ENCODE measurements at regions not wholly inside any gene's neighbourhood (a gene's known extent, or its start where the extent isn't known, plus 50 kb on each side); places are given as distances from the start of the nearest gene placed in this dataset.

- Histone ChIP-seq H3K27ac (no peak overlapping the region), H3K27me3 (no peaks in the 10 kb centered on the region), H3K36me3 (no peaks in the 10 kb centered on the region), H3K4me1 (peaks cover 0 to 15% (median 12%) of the 10 kb centered on the region in 4 donors), H3K9me3 (peaks cover 0 to 6% (median 0%) of the 10 kb centered on the region in 4 donors), H3K4me3 (no peak overlapping the region)
- TF ChIP-seq POLR2A (IDR thresholded peaks at IDR 0.05) (no peak), EP300 (IDR thresholded peaks at IDR 0.05) (no peak), CTCF (IDR thresholded peaks at IDR 0.05) (no peak), POLR2AphosphoS5 (IDR thresholded peaks at IDR 0.05) (no peak)
- 87 to 88% methylated on average over 3 of the region's 3 CpGs for WGBS, 2 donors
- DNase-seq = no peak
- intact Hi-C loops (cut with DNase I) = no loop called here
Observed at GRCh38 chr1:81588149-81588548, 212.6 kb upstream of the ADGRL2 start.

GRCh38 chr1:81587426-81587825 is 213.3 kb upstream of the ADGRL2 start:
- intact Hi-C loops (cut with DNase I) = no loop called here
- TF ChIP-seq POLR2AphosphoS5 (IDR thresholded peaks at IDR 0.05) = no peak
- no peak for TF ChIP-seq EP300 (IDR thresholded peaks at IDR 0.05)
- no peak for TF ChIP-seq CTCF (IDR thresholded peaks at IDR 0.05)
- no peak for TF ChIP-seq POLR2A (IDR thresholded peaks at IDR 0.05)
- WGBS, 2 donors = 71 to 75% methylated on average over 2 of the region's 2 CpGs

GRCh38 chr1:81585371-81585770 is 215.4 kb upstream of the ADGRL2 start:
- Histone ChIP-seq H3K36me3 (no peaks in the 10 kb centered on the region), H3K27ac (no peak overlapping the region), H3K9me3 (no peaks in the 10 kb centered on the region), H3K27me3 (no peaks in the 10 kb centered on the region), H3K4me3 (no peak overlapping the region), H3K4me1 (peaks cover 0 to 15% (median 14%) of the 10 kb centered on the region in 4 donors)
- whole genome bisulfite sequencing, 2 donors = 53 to 73% methylated on average over 2 of the region's 2 CpGs
- DNase-seq = no peak
- no peak for TF ChIP-seq POLR2AphosphoS5 (IDR thresholded peaks at IDR 0.05)
- TF ChIP-seq POLR2A (IDR thresholded peaks at IDR 0.05) = no peak
- no peak for TF ChIP-seq CTCF (IDR thresholded peaks at IDR 0.05)
- intact Hi-C loops (cut with DNase I) = no loop called here

More at GRCh38 chr1:81587426-81587825, 213.3 kb upstream of the ADGRL2 start:
- Histone ChIP-seq H3K36me3 (no peaks in the 10 kb centered on the region), H3K4me1 (peaks cover 0 to 15% (median 14%) of the 10 kb centered on the region in 4 donors), H3K9me3 (peaks cover 0 to 6% (median 0%) of the 10 kb centered on the region in 4 donors), H3K4me3 (no peak overlapping the region), H3K27me3 (no peaks in the 10 kb centered on the region), H3K27ac (no peak overlapping the region)
- no peak for DNase-seq

- intact Hi-C loops (cut with DNase I) = no loop called here
- H3K4me3 ChIP-seq = no peak overlapping the region
- 76 to 84% methylated on average over 6 of the region's 6 CpGs for WGBS, 2 donors
- no peaks in the 10 kb centered on the region for H3K36me3 ChIP-seq
- no peak for DNase-seq
- H3K9me3 ChIP-seq = no peaks in the 10 kb centered on the region
- peaks cover 0 to 15% (median 14%) of the 10 kb centered on the region in 4 donors for H3K4me1 ChIP-seq
- TF ChIP-seq EP300 (IDR thresholded peaks at IDR 0.05) (no peak), POLR2AphosphoS5 (IDR thresholded peaks at IDR 0.05) (peak in 3 of 4 donors; percentile 27 to 46 (median 37)), CTCF (IDR thresholded peaks at IDR 0.05) (no peak), POLR2A (IDR thresholded peaks at IDR 0.05) (no peak)
- H3K27me3 ChIP-seq = no peaks in the 10 kb centered on the region
- peak overlapping the region in 2 of 4 donors; percentile 21 to 68 for H3K27ac ChIP-seq
Observed at GRCh38 chr1:81584398-81584797, 216.3 kb upstream of the ADGRL2 start.

- intact Hi-C loops (cut with DNase I) = no loop called here
- TF ChIP-seq POLR2A (IDR thresholded peaks at IDR 0.05) (no peak), CTCF (IDR thresholded peaks at IDR 0.05) (no peak), EP300 (IDR thresholded peaks at IDR 0.05) (no peak), POLR2AphosphoS5 (IDR thresholded peaks at IDR 0.05) (no peak)
- H3K4me3 ChIP-seq = no peak overlapping the region
- peak overlapping the region in 2 of 4 donors; percentile 21 to 68 for H3K27ac ChIP-seq
- H3K4me1 ChIP-seq = peaks cover 0 to 15% (median 14%) of the 10 kb centered on the region in 4 donors
- no peaks in the 10 kb centered on the region for H3K27me3 ChIP-seq
- no peaks in the 10 kb centered on the region for H3K9me3 ChIP-seq
- 76 to 79% methylated on average over 4 of the region's 4 CpGs for WGBS, 2 donors
- no peaks in the 10 kb centered on the region for H3K36me3 ChIP-seq
- DNase-seq = no peak
Observed at GRCh38 chr1:81583878-81584277, 216.9 kb upstream of the ADGRL2 start.

All from sigmoid colon (tissue), 6 donors.